ENCODE measurements at regions not wholly inside any gene's neighbourhood (a gene's known extent, or its start where the extent isn't known, plus 50 kb on each side); places are given as distances from the start of the nearest gene placed in this dataset.
"Not testable (repeated sequence)": the region's sequence is repeated elsewhere in the genome, so short reads cannot be mapped to it uniquely, and the experiment has no call there.

GRCh38 chr6:144572541-144572940, 287.4 kb downstream of the UTRN start:
- not testable (repeated sequence) for H3K27me3 ChIP-seq (ENCODE audit: insufficient read depth, low read length)

DNA sequence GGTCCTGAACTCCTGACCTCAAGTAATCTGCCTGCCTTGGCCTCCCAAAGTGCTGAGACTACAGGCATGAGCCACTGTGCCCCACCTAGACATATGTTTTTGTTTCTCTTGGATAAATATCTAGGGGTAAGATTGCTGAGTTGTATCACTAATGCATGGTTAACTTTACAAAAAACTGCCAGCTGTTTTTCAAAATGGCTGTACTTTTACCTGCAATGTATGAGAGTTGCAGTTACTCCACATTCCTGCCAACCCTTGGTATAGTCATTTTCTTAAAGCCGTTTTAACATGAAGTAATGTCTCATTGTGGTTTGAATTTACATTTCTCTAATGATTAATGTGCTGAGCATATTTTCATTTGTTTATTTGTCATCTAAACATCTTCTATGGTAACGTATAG, 289.7 kb downstream of the UTRN start:
- Histone ChIP-seq H3K27ac (ENCODE audit: low read depth, low read length) (no peak overlapping the region), H2AFZ (ENCODE audit: low read length, unreplicated experiment) (no peak overlapping the region), H3K27me3 (ENCODE audit: insufficient read depth, low read length) (no peaks in the 10 kb centered on the region), H3K4me3 (ENCODE audit: low read depth, low read length) (no peak overlapping the region), H3K4me1 (ENCODE audit: control insufficient read depth, insufficient read depth, low read length, unreplicated experiment) (peaks cover 8% of the 10 kb centered on the region), H3K79me2 (ENCODE audit: control insufficient read depth, insufficient read depth, low read length, unreplicated experiment) (no peaks in the 10 kb centered on the region), H3K36me3 (ENCODE audit: insufficient read depth, low read length) (0 out of 2 replicates have a peak, but pooled peaks cover 6% of the 10 kb centered on the region)

More at GRCh38 chr6:144572541-144572940, 287.4 kb downstream of the UTRN start:
- H3K4me3 ChIP-seq (ENCODE audit: low read depth, low read length); H3K27ac ChIP-seq (ENCODE audit: low read depth, low read length); H2AFZ ChIP-seq (ENCODE audit: low read length, unreplicated experiment); H3K36me3 ChIP-seq (ENCODE audit: insufficient read depth, low read length); H3K4me1 ChIP-seq (ENCODE audit: control insufficient read depth, insufficient read depth, low read length, unreplicated experiment); H3K79me2 ChIP-seq (ENCODE audit: control insufficient read depth, insufficient read depth, low read length, unreplicated experiment): not testable (repeated sequence)

- H3K4me3 ChIP-seq (ENCODE audit: low read depth, low read length), result no peak overlapping the region
- H2AFZ ChIP-seq (ENCODE audit: low read length, unreplicated experiment), result no peak overlapping the region
- 0 out of 2 replicates have a peak, but pooled peaks cover 9% of the 10 kb centered on the region for H3K36me3 ChIP-seq (ENCODE audit: insufficient read depth, low read length)
- no peak overlapping the region for H3K27ac ChIP-seq (ENCODE audit: low read depth, low read length)
- H3K79me2 ChIP-seq (ENCODE audit: control insufficient read depth, insufficient read depth, low read length, unreplicated experiment), result no peaks in the 10 kb centered on the region
- no peaks in the 10 kb centered on the region for H3K27me3 ChIP-seq (ENCODE audit: insufficient read depth, low read length)
- H3K4me1 ChIP-seq (ENCODE audit: control insufficient read depth, insufficient read depth, low read length, unreplicated experiment), result peaks cover 8% of the 10 kb centered on the region
Observed at GRCh38 chr6:144575327-144575726, 290.2 kb downstream of the UTRN start.

- Histone ChIP-seq H3K4me3 (ENCODE audit: low read depth, low read length) (no peak overlapping the region), H2AFZ (ENCODE audit: low read length, unreplicated experiment) (no peak overlapping the region), H3K79me2 (ENCODE audit: control insufficient read depth, insufficient read depth, low read length, unreplicated experiment) (no peaks in the 10 kb centered on the region), H3K4me1 (ENCODE audit: control insufficient read depth, insufficient read depth, low read length, unreplicated experiment) (peaks cover 9% of the 10 kb centered on the region), H3K27ac (ENCODE audit: low read depth, low read length) (no peak overlapping the region), H3K36me3 (ENCODE audit: insufficient read depth, low read length) (0 out of 2 replicates have a peak, but pooled peaks cover 9% of the 10 kb centered on the region), H3K27me3 (ENCODE audit: insufficient read depth, low read length) (no peaks in the 10 kb centered on the region)
Observed at GRCh38 chr6:144576871-144577270, 291.7 kb downstream of the UTRN start.

DNA sequence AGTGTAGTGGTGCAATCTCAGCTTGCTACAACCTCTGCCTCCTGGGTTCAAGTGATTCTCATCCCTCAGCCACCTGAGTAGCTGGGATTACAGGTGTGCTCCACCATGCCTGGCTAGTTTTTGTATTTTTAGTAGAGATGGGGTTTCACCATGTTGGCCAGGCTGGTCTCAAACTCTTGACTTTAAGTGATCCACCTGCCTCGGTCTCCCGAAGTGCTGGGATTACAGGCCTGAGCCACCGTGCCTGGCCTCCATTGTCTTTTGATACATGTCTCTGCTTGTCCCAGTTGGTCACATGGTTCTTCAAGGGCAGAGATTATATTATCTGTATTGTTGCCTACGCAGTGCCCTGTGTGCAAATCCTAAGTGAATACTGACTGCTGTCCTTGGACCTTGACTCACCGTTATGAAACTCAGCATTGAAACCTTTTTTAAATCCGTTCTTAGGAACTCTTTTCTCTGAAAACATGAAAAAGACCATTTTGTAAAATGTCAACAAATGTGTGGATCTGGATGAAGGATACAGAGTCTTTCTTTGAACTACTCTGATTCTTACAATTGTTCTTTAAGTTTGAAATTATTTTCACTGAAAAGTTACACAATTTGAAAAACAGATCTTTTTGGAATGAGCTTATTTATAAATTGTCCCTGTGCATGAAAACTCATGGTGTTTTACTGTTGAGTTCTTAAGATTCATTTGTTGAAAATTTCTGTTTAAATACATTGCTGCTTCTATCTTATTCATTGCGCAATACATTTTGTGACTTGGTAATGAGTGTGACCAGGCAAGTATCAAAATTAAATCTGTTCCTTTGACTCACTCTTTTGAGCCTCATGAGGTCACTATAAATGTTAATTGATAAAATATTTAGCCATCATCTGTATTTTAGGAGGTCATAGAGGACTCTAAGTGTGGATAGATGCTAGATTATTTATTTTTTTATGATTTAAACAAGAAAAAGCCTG, 293.5 kb downstream of the UTRN start:
- no peak overlapping the region for H2AFZ ChIP-seq (ENCODE audit: low read length, unreplicated experiment)
- H3K27ac ChIP-seq (ENCODE audit: low read depth, low read length), result peak overlapping the region; percentile 34
- peaks cover 23% of the 10 kb centered on the region for H3K4me1 ChIP-seq (ENCODE audit: control insufficient read depth, insufficient read depth, low read length, unreplicated experiment)
- H3K4me3 ChIP-seq (ENCODE audit: low read depth, low read length), result no peak overlapping the region
- H3K27me3 ChIP-seq (ENCODE audit: insufficient read depth, low read length), result no peaks in the 10 kb centered on the region
- 0 out of 2 replicates have a peak, but pooled peaks cover 9% of the 10 kb centered on the region for H3K36me3 ChIP-seq (ENCODE audit: insufficient read depth, low read length)
- H3K79me2 ChIP-seq (ENCODE audit: control insufficient read depth, insufficient read depth, low read length, unreplicated experiment), result no peaks in the 10 kb centered on the region

DNA sequence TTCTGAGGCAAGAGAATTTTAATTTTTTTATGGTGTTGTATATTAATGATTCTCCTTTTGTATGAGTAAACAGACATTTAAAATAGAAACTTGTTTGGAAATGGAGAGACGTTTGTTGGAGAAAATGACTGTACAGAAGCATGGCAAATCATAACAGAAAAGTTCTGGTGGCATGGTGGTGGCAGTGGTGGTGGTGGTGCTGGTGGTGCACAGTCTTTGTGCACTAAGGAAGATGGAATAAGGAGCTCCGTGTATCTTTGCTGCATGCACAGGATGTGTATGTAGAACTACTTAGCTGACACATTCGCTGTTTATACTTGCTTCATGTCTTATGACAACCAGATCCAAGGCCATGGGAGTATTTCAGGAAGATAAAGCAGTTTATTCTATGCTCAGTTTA, 294.9 kb downstream of the UTRN start:
- peaks cover 23% of the 10 kb centered on the region for H3K4me1 ChIP-seq (ENCODE audit: control insufficient read depth, insufficient read depth, low read length, unreplicated experiment)

DNA sequence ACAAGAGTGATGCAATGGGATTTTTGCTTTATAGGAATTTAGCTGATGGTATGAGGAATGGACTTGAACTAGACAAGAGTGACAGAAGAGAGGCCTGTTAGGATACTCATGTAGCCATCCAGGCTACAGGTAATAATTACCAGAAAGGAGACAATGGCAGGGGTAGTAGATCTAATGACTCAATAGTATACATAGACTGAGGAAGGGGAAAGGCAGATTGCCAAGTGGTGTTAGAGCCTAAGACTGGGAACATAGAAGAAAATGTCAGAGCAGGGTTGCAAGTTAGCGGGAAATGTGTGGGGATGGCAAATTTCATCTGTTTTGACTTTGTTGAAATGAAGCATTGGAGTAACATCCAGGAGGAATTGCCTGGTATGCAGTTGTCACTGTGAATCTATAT, 295.6 kb downstream of the UTRN start:
- Histone ChIP-seq H3K79me2 (ENCODE audit: control insufficient read depth, insufficient read depth, low read length, unreplicated experiment) (no peaks in the 10 kb centered on the region), H3K36me3 (ENCODE audit: insufficient read depth, low read length) (0 out of 2 replicates have a peak, but pooled peaks cover 9% of the 10 kb centered on the region), H3K4me3 (ENCODE audit: low read depth, low read length) (no peak overlapping the region), H2AFZ (ENCODE audit: low read length, unreplicated experiment) (no peak overlapping the region), H3K4me1 (ENCODE audit: control insufficient read depth, insufficient read depth, low read length, unreplicated experiment) (peaks cover 23% of the 10 kb centered on the region), H3K27me3 (ENCODE audit: insufficient read depth, low read length) (no peaks in the 10 kb centered on the region), H3K27ac (ENCODE audit: low read depth, low read length) (no peak overlapping the region)

More for the DNA sequence above, 294.9 kb downstream of the UTRN start:
- no peaks in the 10 kb centered on the region for H3K27me3 ChIP-seq (ENCODE audit: insufficient read depth, low read length)
- H3K4me3 ChIP-seq (ENCODE audit: low read depth, low read length), result no peak overlapping the region
- H2AFZ ChIP-seq (ENCODE audit: low read length, unreplicated experiment), result no peak overlapping the region
- H3K79me2 ChIP-seq (ENCODE audit: control insufficient read depth, insufficient read depth, low read length, unreplicated experiment), result no peaks in the 10 kb centered on the region
- H3K27ac ChIP-seq (ENCODE audit: low read depth, low read length), result no peak overlapping the region
- 0 out of 2 replicates have a peak, but pooled peaks cover 9% of the 10 kb centered on the region for H3K36me3 ChIP-seq (ENCODE audit: insufficient read depth, low read length)

DNA sequence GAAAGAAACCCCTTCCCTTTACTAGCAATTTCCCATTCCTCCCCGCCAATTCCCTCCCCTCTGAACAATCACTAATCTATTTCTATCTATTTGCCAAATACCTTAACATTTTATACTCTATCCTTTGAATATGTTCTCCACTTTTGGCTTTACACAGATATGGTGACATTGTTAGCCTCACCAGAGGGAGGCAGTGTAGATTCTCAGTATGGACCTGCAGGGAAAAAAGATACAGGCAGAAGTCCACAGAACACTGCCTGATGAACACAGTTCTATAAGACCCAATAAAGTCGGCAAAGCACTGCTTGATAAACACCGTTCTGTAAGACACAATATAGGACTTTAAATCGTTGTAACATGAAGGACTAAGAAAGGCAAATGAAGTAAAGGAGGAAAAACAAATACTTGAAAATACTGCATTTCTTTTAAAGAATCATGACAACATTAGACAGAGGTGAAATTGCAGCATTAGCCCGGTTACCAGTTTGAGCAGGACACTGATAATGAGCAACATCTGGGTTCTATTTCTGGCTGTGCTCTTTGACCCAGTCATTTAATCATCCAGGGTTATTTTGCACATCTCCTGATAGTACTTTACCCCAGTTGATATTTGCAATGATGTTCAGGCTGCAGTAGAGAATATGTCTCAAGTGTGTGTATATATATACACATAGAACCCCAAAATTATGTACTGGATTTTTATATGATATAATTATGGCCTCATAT, 296.8 kb downstream of the UTRN start:
- Histone ChIP-seq H3K27ac (ENCODE audit: low read depth, low read length) (no peak overlapping the region), H2AFZ (ENCODE audit: low read length, unreplicated experiment) (no peak overlapping the region), H3K36me3 (ENCODE audit: insufficient read depth, low read length) (0 out of 2 replicates have a peak, but pooled peaks cover 8% of the 10 kb centered on the region), H3K27me3 (ENCODE audit: insufficient read depth, low read length) (no peaks in the 10 kb centered on the region), H3K4me3 (ENCODE audit: low read depth, low read length) (no peak overlapping the region), H3K4me1 (ENCODE audit: control insufficient read depth, insufficient read depth, low read length, unreplicated experiment) (peaks cover 23% of the 10 kb centered on the region), H3K79me2 (ENCODE audit: control insufficient read depth, insufficient read depth, low read length, unreplicated experiment) (no peaks in the 10 kb centered on the region)

DNA sequence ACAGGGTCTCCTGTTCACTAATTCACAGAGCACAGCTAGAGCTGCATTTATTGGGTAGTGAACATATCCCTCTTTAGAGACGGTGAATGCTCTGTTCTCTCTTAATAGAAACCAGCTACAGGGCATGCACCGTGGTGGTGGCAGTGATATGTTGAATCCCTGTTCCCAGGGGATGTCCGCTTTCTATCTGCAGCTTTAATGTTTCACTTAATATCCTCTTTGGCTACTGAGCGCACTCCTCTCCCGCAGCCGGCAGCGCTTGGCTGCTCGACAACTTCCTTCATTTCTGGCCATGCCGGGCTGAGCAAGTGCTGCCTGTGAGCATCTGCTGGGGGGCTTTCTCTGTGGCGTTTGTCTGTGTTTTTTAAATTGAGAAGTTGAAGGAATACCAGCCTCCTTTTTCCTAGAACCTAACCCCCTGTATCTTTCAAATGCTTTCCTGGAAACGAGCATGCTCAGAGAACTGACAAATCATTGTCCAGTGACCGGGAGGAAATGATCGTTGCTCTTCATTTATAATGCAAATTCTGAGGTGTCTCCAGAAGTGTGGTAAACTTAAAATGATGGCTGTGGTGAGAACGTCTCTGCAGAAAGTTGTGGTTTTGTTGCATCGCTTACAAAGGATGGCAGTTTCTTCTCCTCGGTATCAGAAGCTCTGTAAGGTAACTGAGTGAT, 297.9 kb downstream of the UTRN start:
- Histone ChIP-seq H3K27me3 (ENCODE audit: insufficient read depth, low read length) (no peaks in the 10 kb centered on the region), H3K36me3 (ENCODE audit: insufficient read depth, low read length) (0 out of 2 replicates have a peak, but pooled peaks cover 2% of the 10 kb centered on the region), H3K4me3 (ENCODE audit: low read depth, low read length) (no peak overlapping the region)

GRCh38 chr6:144583614-144583954, 298.4 kb downstream of the UTRN start:
- no peaks in the 10 kb centered on the region for H3K27me3 ChIP-seq (ENCODE audit: insufficient read depth, low read length)
- peaks cover 22% of the 10 kb centered on the region for H3K4me1 ChIP-seq (ENCODE audit: control insufficient read depth, insufficient read depth, low read length, unreplicated experiment)
- H2AFZ ChIP-seq (ENCODE audit: low read length, unreplicated experiment), result no peak overlapping the region
- no peaks in the 10 kb centered on the region for H3K79me2 ChIP-seq (ENCODE audit: control insufficient read depth, insufficient read depth, low read length, unreplicated experiment)
- no peak overlapping the region for H3K27ac ChIP-seq (ENCODE audit: low read depth, low read length)
- H3K4me3 ChIP-seq (ENCODE audit: low read depth, low read length), result no peak overlapping the region
- 0 out of 2 replicates have a peak, but pooled peaks cover 2% of the 10 kb centered on the region for H3K36me3 ChIP-seq (ENCODE audit: insufficient read depth, low read length)

More for the DNA sequence above, 297.9 kb downstream of the UTRN start:
- H2AFZ ChIP-seq (ENCODE audit: low read length, unreplicated experiment), result no peak overlapping the region
- H3K4me1 ChIP-seq (ENCODE audit: control insufficient read depth, insufficient read depth, low read length, unreplicated experiment), result peaks cover 23% of the 10 kb centered on the region
- H3K79me2 ChIP-seq (ENCODE audit: control insufficient read depth, insufficient read depth, low read length, unreplicated experiment), result no peaks in the 10 kb centered on the region
- no peak overlapping the region for H3K27ac ChIP-seq (ENCODE audit: low read depth, low read length)

Data from ACC112 (cell line).